H1 (cell line): ENCODE measurements at regions not wholly inside any gene's neighbourhood (a gene's known extent, or its start where the extent isn't known, plus 50 kb on each side); places are given as distances from the start of the nearest gene placed in this dataset.

ENCODE experiments used
- CTCF ChIA-PET: fragments of 300-600 bp; sonication (Branson Sonifier 250); formaldehyde crosslinking; loops from one replicate; lab custom pipeline; 2021; ENCODE audit not compliant: partially characterized antibody; lab: Charles Lee
- POLR2A ChIA-PET: fragments of 300-600 bp; sonication (Branson Sonifier 250); formaldehyde crosslinking; loops from one replicate; lab custom pipeline; 2021; ENCODE audit warnings: inconsistent platforms; ENCODE audit not compliant: partially characterized antibody; lab: Charles Lee
- DNase-seq, 2 experiments: peaks; one replicate each; pipeline versions ENCODE4 v3.0.0 to v3.0.0-alpha.2; 2010 to 2022; ENCODE audit warnings: low spot score in 2 of 2, low read depth in 1 of 2, mixed read lengths in 1 of 2
- FAIRE-seq: peaks from 2 replicates; lab custom pipeline; 2011; peaks lifted over from hg19 to GRCh38; lab: Jason Lieb, UNC
- H2AFZ ChIP-seq: 2 replicates; pipeline ENCODE4 v1.8.1; 2012; ENCODE audit warnings: low read length, inconsistent platforms
- H2AK5ac ChIP-seq: 2 replicates; pipeline ENCODE4 v1.6.1; 2013; ENCODE audit warnings: low read depth, low read length
- H2BK120ac ChIP-seq: replicated peaks from 2 replicates; pipeline ENCODE3; 2013; ENCODE audit warnings: low read depth, low read length, inconsistent platforms
- H2BK12ac ChIP-seq: 2 replicates; pipeline ENCODE4 v1.6.1; 2013; ENCODE audit warnings: low read depth, low read length
- H2BK15ac ChIP-seq: 2 replicates; pipeline ENCODE4 v1.6.1; 2013; ENCODE audit warnings: low read length
- H2BK20ac ChIP-seq: 2 replicates; pipeline ENCODE4 v1.6.1; 2013; ENCODE audit warnings: low read length
- H2BK5ac ChIP-seq: 2 replicates; pipeline ENCODE4 v1.6.1; 2013; ENCODE audit warnings: low read depth, low read length
- H3K14ac ChIP-seq: 2 replicates; pipeline ENCODE4 v1.6.1; 2013; ENCODE audit warnings: inconsistent platforms; ENCODE audit not compliant: insufficient read length
- H3K18ac ChIP-seq: 2 replicates; pipeline ENCODE4 v1.6.1; 2013; ENCODE audit warnings: low read length; ENCODE audit errors: extremely low read depth
- H3K23ac ChIP-seq: 2 replicates; pipeline ENCODE4 v1.6.1; 2013; ENCODE audit warnings: inconsistent platforms; ENCODE audit not compliant: insufficient read length
- H3K23me2 ChIP-seq: 2 replicates; pipeline ENCODE4 v1.6.1; 2013; ENCODE audit warnings: low read depth, low read length
- H3K27ac ChIP-seq: 2 replicates; pipeline ENCODE4 v1.6.1; 2011; ENCODE audit warnings: low read depth, low read length, inconsistent platforms
- H3K27me3 ChIP-seq, 4 experiments: replicated peaks in 1 of 4; 1 replicate in 1 of 4; 2 replicates in 3 of 4; pipeline versions ENCODE4 v1.6.1 to v1.8.1; 2011 to 2013; ENCODE audit warnings: low read length in 3 of 4, mild to moderate bottlenecking in 3 of 4, inconsistent platforms in 2 of 4, mixed read lengths in 2 of 4, moderate library complexity in 1 of 4; ENCODE audit not compliant: control insufficient read depth in 3 of 4, insufficient read depth in 3 of 4; ENCODE audit errors: extremely low read depth in 1 of 4
- H3K36me3 ChIP-seq, 4 experiments: 2 replicates each; pipeline versions ENCODE4 v1.6.1 to v1.8.1; 2011 to 2013; ENCODE audit warnings: mild to moderate bottlenecking in 4 of 4, low read length in 3 of 4, moderate library complexity in 2 of 4, control low read depth in 1 of 4, inconsistent platforms in 1 of 4; ENCODE audit not compliant: insufficient read depth in 4 of 4, control insufficient read depth in 2 of 4
- H3K4ac ChIP-seq: replicated peaks from 2 replicates; pipeline ENCODE3; 2013; ENCODE audit warnings: low read length, low read depth, mixed read lengths, inconsistent platforms; ENCODE audit not compliant: insufficient read length
- H3K4me1 ChIP-seq, 4 experiments: replicated peaks in 1 of 4; 1 replicate in 1 of 4; 2 replicates in 3 of 4; pipeline versions ENCODE4 v1.6.1 to v1.8.1; 2011 to 2013; ENCODE audit warnings: low read length in 3 of 4, inconsistent platforms in 2 of 4, mixed read lengths in 1 of 4; ENCODE audit not compliant: insufficient read depth in 4 of 4, control insufficient read depth in 3 of 4
- H3K4me2 ChIP-seq, 2 experiments: 2 replicates each; pipeline versions ENCODE4 v1.6.1 to v1.8.1; 2011 to 2013; ENCODE audit warnings: low read depth in 2 of 2, low read length in 2 of 2, control low read depth in 1 of 2, inconsistent platforms in 1 of 2, mild to moderate bottlenecking in 1 of 2; ENCODE audit not compliant: insufficient read depth in 1 of 2
- H3K4me3 ChIP-seq, 4 experiments: fragments of 200-600, 300-600 bp in 1 of 4; sonication (generic), shearing (Covaris generic), sonication (Bioruptor Twin) in 1 of 4; 2 replicates each; pipeline versions ENCODE4 v1.5.1 to v1.8.1; 2011 to 2016; ENCODE audit warnings: low read length in 4 of 4, low read depth in 3 of 4, control low read depth in 2 of 4, inconsistent platforms in 2 of 4, mild to moderate bottlenecking in 2 of 4, mixed read lengths in 1 of 4, moderate library complexity in 1 of 4; ENCODE audit not compliant: insufficient read depth in 2 of 4; ENCODE audit errors: extremely low read depth in 1 of 4
- H3K56ac ChIP-seq: replicated peaks from 2 replicates; pipeline ENCODE3; 2013; ENCODE audit warnings: low read depth, mild to moderate bottlenecking, mixed read lengths, low read length, inconsistent platforms; ENCODE audit not compliant: insufficient read length
- H3K79me1 ChIP-seq: 2 replicates; pipeline ENCODE4 v1.6.1; 2013; ENCODE audit warnings: low read depth, low read length, control low read depth
- H3K79me2 ChIP-seq, 2 experiments: 2 replicates each; pipeline versions ENCODE4 v1.6.1 to v1.8.1; 2012 to 2013; ENCODE audit warnings: low read length in 2 of 2, mild to moderate bottlenecking in 2 of 2, inconsistent platforms in 1 of 2; ENCODE audit not compliant: insufficient read depth in 2 of 2, control insufficient read depth in 1 of 2
- H3K9ac ChIP-seq, 4 experiments: replicated peaks in 1 of 4; 1 replicate in 1 of 4; 2 replicates in 3 of 4; pipeline versions ENCODE4 v1.6.1 to v1.8.1; 2011 to 2013; ENCODE audit warnings: low read depth in 3 of 4, low read length in 3 of 4, control low read depth in 2 of 4, mild to moderate bottlenecking in 2 of 4, moderate library complexity in 2 of 4, inconsistent platforms in 1 of 4; ENCODE audit errors: extremely low read depth in 1 of 4
- H3K9me3 ChIP-seq, 2 experiments: 2 replicates each; pipeline versions ENCODE4 v1.6.1 to v1.8.1; 2012 to 2013; ENCODE audit warnings: mild to moderate bottlenecking in 2 of 2, moderate library complexity in 2 of 2, control low read depth in 1 of 2, inconsistent platforms in 1 of 2, low read depth in 1 of 2, low read length in 1 of 2, mixed read lengths in 1 of 2; ENCODE audit not compliant: insufficient read depth in 2 of 2
- H4K20me1 ChIP-seq, 2 experiments: replicated peaks in 1 of 2; 2 replicates each; pipeline versions ENCODE3 to v1.8.1; 2011 to 2013; ENCODE audit warnings: inconsistent platforms in 2 of 2, low read length in 2 of 2, mild to moderate bottlenecking in 1 of 2; ENCODE audit not compliant: insufficient read depth in 2 of 2, control insufficient read depth in 1 of 2
- H4K5ac ChIP-seq: 2 replicates; pipeline ENCODE4 v1.6.1; 2013; ENCODE audit warnings: low read length, low read depth, mixed read lengths, inconsistent platforms; ENCODE audit not compliant: insufficient read length
- H4K8ac ChIP-seq: 2 replicates; pipeline ENCODE4 v1.8.0; 2013; ENCODE audit warnings: mild to moderate bottlenecking, moderate library complexity, low read length, inconsistent platforms; ENCODE audit not compliant: insufficient read depth; ENCODE audit errors: extremely low read depth
- H4K91ac ChIP-seq: replicated peaks from 2 replicates; pipeline ENCODE3; 2013; ENCODE audit warnings: low read length, mixed read lengths, inconsistent platforms; ENCODE audit not compliant: insufficient read length
- EP300 ChIP-seq, 2 experiments: IDR thresholded peaks; 1 replicate in 1 of 2; 2 replicates in 1 of 2; pipeline ENCODE4 v1.6.1; 2011 to 2012; ENCODE audit warnings: low read depth in 2 of 2, low read length in 2 of 2, mild to moderate bottlenecking in 2 of 2, borderline replicate concordance in 1 of 2, inconsistent platforms in 1 of 2, moderate library complexity in 1 of 2
- MAX ChIP-seq: IDR thresholded peaks from 2 replicates; pipeline ENCODE4 v1.6.1; 2012; ENCODE audit warnings: inconsistent platforms
- WGBS, 2 experiments: shearing (Covaris generic) in 1 of 2; methylation state at CpG; one replicate each; pipeline versions ENCODE4 v1.1.6 to v1.1.7; 2013 to 2015; ENCODE audit warnings: low lambda C conversion rate in 2 of 2, mixed read lengths in 2 of 2, inconsistent platforms in 1 of 2, low coverage in 1 of 2, missing lambda C conversion rate in 1 of 2; ENCODE audit not compliant: insufficient replicate concordance in 2 of 2, insufficient coverage in 1 of 2, insufficient read length in 1 of 2; ENCODE audit errors: extremely low coverage in 1 of 2, missing lambda C conversion rate in 1 of 2; 5-methylcytosine and 5-hydroxymethylcytosine counted together

GRCh38 chr6:14547284-14547998 is 429.9 kb downstream of the CD83 start:
- no peaks in the 10 kb centered on the region for H3K36me3 ChIP-seq
- no peak overlapping the region for H4K91ac ChIP-seq
- no peaks in the 10 kb centered on the region for H3K27me3 ChIP-seq
- H2AK5ac ChIP-seq, result no peak overlapping the region
- H2AFZ ChIP-seq, result no peak overlapping the region
- H3K9me3 ChIP-seq, result no peaks in the 10 kb centered on the region
- CTCF ChIA-PET, result interaction anchor here (1.3 kb wide), 1 partner anchor 10 kb away, joined by 3 read pairs; no protein-coding TSS in a partner anchor
- no peak for FAIRE-seq
- 95% methylated on average over 6 of the region's 6 CpGs; no CpG with 5 or more reads in 1 of the 2 experiments for WGBS, 2 experiments
- H2BK15ac ChIP-seq, result no peak overlapping the region
- H3K56ac ChIP-seq, result no peak overlapping the region
- no peak overlapping the region for H2BK12ac ChIP-seq
- no peak overlapping the region for H2BK5ac ChIP-seq
- no peak for DNase-seq
- no peak overlapping the region for H3K14ac ChIP-seq
- H3K79me1 ChIP-seq, result no peaks in the 10 kb centered on the region
- H3K4me1 ChIP-seq, result peaks cover 0 to 5% (median 2%) of the 10 kb centered on the region in 4 experiments; a peak in 3 of 7 replicates
- H2BK20ac ChIP-seq, result no peak overlapping the region
- H4K20me1 ChIP-seq, result no peaks in the 10 kb centered on the region
- no peak overlapping the region for H3K27ac ChIP-seq
- no peak overlapping the region for H3K9ac ChIP-seq
- H4K5ac ChIP-seq, result no peak overlapping the region
- POLR2A ChIA-PET, result no interaction called here
- H3K18ac ChIP-seq, result no peak overlapping the region
- H3K23ac ChIP-seq, result no peak overlapping the region
- no peak overlapping the region for H3K4ac ChIP-seq
- H3K79me2 ChIP-seq, result no peaks in the 10 kb centered on the region
- H3K23me2 ChIP-seq, result no peaks in the 10 kb centered on the region
- H4K8ac ChIP-seq, result no peak overlapping the region
- no peak overlapping the region for H2BK120ac ChIP-seq
- H3K4me2 ChIP-seq, result no peak overlapping the region
- no peak overlapping the region for H3K4me3 ChIP-seq
- no peak for TF ChIP-seq EP300 (IDR thresholded peaks at IDR 0.05; ENCODE audit: borderline replicate concordance in 1 of 2, low read depth in 2 of 2, low read length in 2 of 2)
- no peak for TF ChIP-seq MAX
